ENCODE measurements at regions not wholly inside any gene's neighbourhood (a gene's known extent, or its start where the extent isn't known, plus 50 kb on each side); places are given as distances from the start of the nearest gene placed in this dataset.

DNA sequence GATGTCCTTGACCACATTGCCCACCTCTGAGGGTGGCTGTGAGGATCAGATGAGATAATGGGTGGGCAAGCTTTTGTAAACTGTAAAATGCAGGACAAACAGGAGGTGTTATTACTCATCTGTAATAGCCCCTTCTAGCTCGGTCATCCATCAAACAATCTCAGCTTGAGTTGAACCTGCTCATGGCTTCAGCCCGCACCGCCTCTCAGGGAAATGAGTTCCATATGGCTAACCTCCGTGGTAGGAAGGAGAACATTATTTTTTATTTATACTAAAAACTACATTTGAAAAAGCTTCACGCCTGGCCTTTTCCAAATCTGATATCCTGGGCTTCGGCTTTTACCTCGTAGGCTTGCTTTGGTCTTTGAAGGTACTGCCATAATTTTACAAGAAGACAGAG lies 116.2 kb upstream of the USP24 start:
- ATAC-seq (replicated peaks in 1 of 2) (no peak), DNase-seq (no peak)
- Mint-ChIP-seq H3K9me3 (no peaks in the 10 kb centered on the region), H3K27me3 (ENCODE audit: low read depth) (peaks cover 7% of the 10 kb centered on the region), H3K36me3 (ENCODE audit: insufficient read depth in 2 of 2) (no peaks in the 10 kb centered on the region), H3K4me3 (no peak overlapping the region), H3K4me1 (ENCODE audit: low read depth) (peaks cover 7% of the 10 kb centered on the region), H3K27ac (no peak overlapping the region)

DNA sequence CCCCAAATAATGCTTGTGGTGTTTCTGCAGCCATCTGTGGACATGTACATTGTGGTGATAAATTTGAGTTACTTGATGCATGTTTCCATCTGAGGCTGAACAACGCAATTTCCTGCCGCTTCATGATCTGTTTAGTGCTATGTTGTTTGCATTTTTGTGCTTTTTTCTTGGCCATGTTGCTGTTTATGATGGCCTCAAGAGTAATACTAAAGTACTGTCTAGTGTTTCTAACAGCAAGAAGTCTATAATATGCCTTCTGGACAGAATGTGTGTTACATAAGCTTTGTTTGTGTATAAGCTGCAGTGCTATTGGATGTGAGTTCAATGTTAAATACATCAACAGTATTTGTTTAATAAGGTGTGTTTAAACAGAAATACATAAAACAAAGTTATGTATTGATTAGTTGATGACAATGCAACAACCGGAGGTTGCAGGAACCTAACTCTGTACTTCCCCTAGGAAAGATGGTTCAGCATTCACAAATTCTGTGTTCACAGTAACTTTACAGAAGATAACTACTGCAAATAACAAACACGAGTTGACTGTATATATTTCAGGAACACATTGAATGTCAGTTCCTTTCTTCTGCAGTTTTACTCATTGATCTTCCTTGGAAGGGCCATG lies 114.8 kb upstream of the USP24 start:
- no peaks in the 10 kb centered on the region for H3K9me3 Mint-ChIP-seq
- no peak overlapping the region for H3K4me3 Mint-ChIP-seq
- peaks cover 7% of the 10 kb centered on the region for H3K4me1 Mint-ChIP-seq (ENCODE audit: low read depth)
- ATAC-seq (replicated peaks in 1 of 2) (no peak), DNase-seq (no peak)
- peaks cover 16% of the 10 kb centered on the region for H3K27me3 Mint-ChIP-seq (ENCODE audit: low read depth)
- no peaks in the 10 kb centered on the region for H3K36me3 Mint-ChIP-seq (ENCODE audit: insufficient read depth in 2 of 2)
- H3K27ac Mint-ChIP-seq, result no peak overlapping the region

DNA sequence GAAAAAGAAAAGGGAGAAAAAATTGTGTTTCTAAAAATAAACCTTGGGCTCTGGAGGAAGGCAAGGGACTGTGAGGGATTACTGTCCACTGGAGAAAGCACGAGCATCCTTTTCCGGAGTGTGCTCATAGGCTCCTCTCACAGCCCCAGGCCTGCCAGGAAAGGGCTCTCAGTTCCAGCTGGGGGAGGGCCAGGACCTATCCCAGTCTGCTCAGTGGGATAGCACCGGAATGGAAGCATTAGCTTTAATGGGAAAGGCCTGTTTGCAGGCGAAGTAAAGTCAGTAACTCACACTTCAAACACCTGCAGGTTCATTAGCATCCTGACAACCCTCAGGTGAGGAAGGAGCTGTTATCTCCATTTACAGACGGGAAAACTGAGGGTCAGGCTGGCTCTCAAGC lies 113.9 kb upstream of the USP24 start:
- H3K9me3 Mint-ChIP-seq, result no peaks in the 10 kb centered on the region
- H3K4me1 Mint-ChIP-seq (ENCODE audit: low read depth), result peaks cover 3% of the 10 kb centered on the region
- no peak for ATAC-seq (replicated peaks in 1 of 2)
- H3K27me3 Mint-ChIP-seq (ENCODE audit: low read depth), result peaks cover 16% of the 10 kb centered on the region
- no peak overlapping the region for H3K4me3 Mint-ChIP-seq
- no peak overlapping the region for H3K27ac Mint-ChIP-seq
- DNase-seq, result no peak
- no peaks in the 10 kb centered on the region for H3K36me3 Mint-ChIP-seq (ENCODE audit: insufficient read depth in 2 of 2)

DNA sequence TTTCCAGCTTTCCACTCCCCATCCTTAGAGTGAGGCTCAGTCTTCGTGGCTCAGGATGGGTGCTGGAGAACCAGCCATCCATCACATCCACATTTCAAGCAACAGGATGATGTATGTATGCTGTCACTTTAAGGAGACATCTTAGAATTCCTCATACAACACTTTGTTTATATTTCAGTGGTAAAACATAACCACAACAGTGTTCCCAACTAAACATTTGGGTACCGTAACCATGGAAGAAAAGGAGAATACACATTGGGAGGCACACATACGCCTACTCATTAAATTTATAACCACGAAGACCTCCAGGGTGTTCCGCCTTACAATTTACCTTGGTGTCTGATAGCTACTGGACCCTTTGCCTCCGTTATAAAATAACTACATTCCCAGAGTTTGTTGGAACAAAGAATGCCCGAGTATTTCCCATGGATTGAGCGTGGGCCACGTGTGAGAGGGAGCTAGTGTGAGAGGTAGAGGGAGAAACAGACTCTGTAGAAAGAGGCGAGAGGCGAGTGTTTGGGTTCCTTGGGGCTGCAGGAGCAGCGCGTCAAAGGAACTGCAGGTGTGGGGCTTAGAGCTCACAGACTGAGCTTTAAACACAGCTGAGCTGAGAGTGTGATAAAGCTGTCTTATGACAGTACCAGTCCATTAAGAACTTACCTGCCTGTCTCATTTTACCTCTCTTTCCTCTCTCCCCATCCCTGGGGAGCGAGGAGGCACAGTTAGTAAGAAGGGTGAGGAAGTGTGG lies 111.5 kb upstream of the USP24 start:
- no peaks in the 10 kb centered on the region for H3K4me1 Mint-ChIP-seq (ENCODE audit: low read depth)
- H3K9me3 Mint-ChIP-seq, result no peaks in the 10 kb centered on the region
- no peak for DNase-seq

DNA sequence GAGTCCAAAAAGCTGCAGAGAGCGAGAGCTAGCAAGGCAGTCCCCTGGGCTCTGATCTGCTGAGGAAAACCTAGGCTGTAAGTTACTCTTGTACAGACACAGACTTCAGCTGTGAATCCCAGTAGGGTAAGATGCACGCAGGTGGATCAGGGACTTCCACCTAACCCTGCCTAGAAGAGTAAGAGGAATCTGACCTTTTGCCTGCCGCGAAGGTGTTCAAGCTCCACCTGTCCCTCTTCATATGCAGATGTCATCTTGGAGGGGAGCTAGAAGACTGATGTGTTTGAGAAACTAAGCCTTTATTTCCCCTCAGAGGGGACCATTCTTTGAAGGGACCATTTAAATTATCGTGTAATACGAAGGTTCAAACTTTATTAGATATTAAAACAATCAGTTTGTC lies 108.6 kb upstream of the USP24 start:
- ATAC-seq (replicated peaks in 1 of 2) (no peak), DNase-seq (no peak)
- H3K27me3 Mint-ChIP-seq (ENCODE audit: low read depth), result peaks cover 16% of the 10 kb centered on the region
- H3K4me3 Mint-ChIP-seq, result no peak overlapping the region
- no peak overlapping the region for H3K27ac Mint-ChIP-seq
- H3K4me1 Mint-ChIP-seq (ENCODE audit: low read depth), result no peaks in the 10 kb centered on the region
- H3K36me3 Mint-ChIP-seq (ENCODE audit: insufficient read depth in 2 of 2), result no peaks in the 10 kb centered on the region
- no peaks in the 10 kb centered on the region for H3K9me3 Mint-ChIP-seq

More for the DNA sequence above, 111.5 kb upstream of the USP24 start:
- H3K27ac Mint-ChIP-seq, result no peak overlapping the region
- H3K36me3 Mint-ChIP-seq (ENCODE audit: insufficient read depth in 2 of 2), result no peaks in the 10 kb centered on the region
- peaks cover 16% of the 10 kb centered on the region for H3K27me3 Mint-ChIP-seq (ENCODE audit: low read depth)
- no peak overlapping the region for H3K4me3 Mint-ChIP-seq
- no peak for ATAC-seq (replicated peaks in 1 of 2)

GRCh38 chr1:55322842-55323241 lies 107.7 kb upstream of the USP24 start:
- no peak for ATAC-seq (replicated peaks in 1 of 2)

DNA sequence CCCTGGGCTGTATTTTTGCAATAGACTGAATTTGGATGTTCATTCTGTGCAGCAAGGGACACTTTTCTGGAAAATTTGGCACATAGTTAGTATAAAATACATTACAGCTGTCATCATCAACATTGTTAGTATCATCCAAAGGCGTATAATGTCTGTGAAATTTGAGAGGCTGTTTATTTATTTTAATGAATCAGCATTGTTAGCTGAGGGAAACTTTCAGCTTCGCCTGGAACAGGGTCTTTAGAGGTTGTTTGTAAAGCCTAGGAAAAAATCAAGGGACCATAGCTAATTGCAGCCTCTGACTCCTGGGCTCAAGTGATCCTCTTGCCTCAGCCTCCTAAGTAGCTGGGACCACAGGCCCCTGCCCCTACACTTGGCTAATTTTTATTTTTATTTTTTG lies 106.8 kb upstream of the USP24 start:
- no peak overlapping the region for H3K27ac Mint-ChIP-seq
- peaks cover 18% of the 10 kb centered on the region for H3K27me3 Mint-ChIP-seq (ENCODE audit: low read depth)
- DNase-seq (no peak), ATAC-seq (replicated peaks in 1 of 2) (no peak)
- H3K9me3 Mint-ChIP-seq, result no peaks in the 10 kb centered on the region
- H3K36me3 Mint-ChIP-seq (ENCODE audit: insufficient read depth in 2 of 2), result no peaks in the 10 kb centered on the region
- peaks cover 2% of the 10 kb centered on the region for H3K4me1 Mint-ChIP-seq (ENCODE audit: low read depth)
- H3K4me3 Mint-ChIP-seq, result no peak overlapping the region

More at GRCh38 chr1:55322842-55323241, 107.7 kb upstream of the USP24 start:
- no peaks in the 10 kb centered on the region for H3K4me1 Mint-ChIP-seq (ENCODE audit: low read depth)
- no peaks in the 10 kb centered on the region for H3K9me3 Mint-ChIP-seq
- DNase-seq, result no peak
- no peak overlapping the region for H3K27ac Mint-ChIP-seq
- peaks cover 16% of the 10 kb centered on the region for H3K27me3 Mint-ChIP-seq (ENCODE audit: low read depth)
- no peak overlapping the region for H3K4me3 Mint-ChIP-seq
- no peaks in the 10 kb centered on the region for H3K36me3 Mint-ChIP-seq (ENCODE audit: insufficient read depth in 2 of 2)

GRCh38 chr1:55320891-55321290 lies 105.7 kb upstream of the USP24 start:
- no peak for DNase-seq
- H3K4me1 Mint-ChIP-seq (ENCODE audit: low read depth), result peaks cover 3% of the 10 kb centered on the region
- H3K4me3 Mint-ChIP-seq, result no peak overlapping the region
- ATAC-seq (replicated peaks in 1 of 2), result no peak
- H3K27ac Mint-ChIP-seq, result no peak overlapping the region
- H3K27me3 Mint-ChIP-seq (ENCODE audit: low read depth), result peaks cover 13% of the 10 kb centered on the region
- H3K36me3 Mint-ChIP-seq (ENCODE audit: insufficient read depth in 2 of 2), result no peaks in the 10 kb centered on the region
- H3K9me3 Mint-ChIP-seq, result no peaks in the 10 kb centered on the region

GRCh38 chr1:55318116-55318817 lies 103.1 kb upstream of the USP24 start:
- H3K9me3 Mint-ChIP-seq, result no peaks in the 10 kb centered on the region
- H3K4me3 Mint-ChIP-seq, result no peak overlapping the region
- no peaks in the 10 kb centered on the region for H3K36me3 Mint-ChIP-seq (ENCODE audit: insufficient read depth in 2 of 2)
- peaks cover 3% of the 10 kb centered on the region for H3K4me1 Mint-ChIP-seq (ENCODE audit: low read depth)
- DNase-seq (no peak), ATAC-seq (replicated peaks in 1 of 2) (no peak)
- H3K27me3 Mint-ChIP-seq (ENCODE audit: low read depth), result peaks cover 6% of the 10 kb centered on the region
- H3K27ac Mint-ChIP-seq, result no peak overlapping the region

DNA sequence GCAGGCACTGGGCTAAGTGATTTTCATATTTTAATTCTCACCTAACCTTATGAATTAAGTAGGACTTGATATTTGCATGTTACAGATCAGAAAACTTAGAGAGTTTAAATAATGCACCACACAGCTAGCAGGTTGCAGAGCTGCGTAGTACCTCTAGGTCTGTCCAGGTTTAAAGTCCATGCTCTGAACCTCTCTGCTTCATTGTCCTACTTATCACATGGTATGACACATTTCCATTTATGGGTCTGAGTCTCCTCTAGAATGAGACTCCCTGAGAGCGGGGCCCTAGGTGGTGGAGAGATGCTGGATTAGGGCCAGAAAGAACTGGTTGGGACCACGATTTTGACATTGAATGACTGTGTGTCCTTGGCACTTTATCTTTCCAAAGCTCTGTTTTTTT lies 102.5 kb upstream of the USP24 start:
- Mint-ChIP-seq H3K4me3 (no peak overlapping the region), H3K27me3 (ENCODE audit: low read depth) (peaks cover 6% of the 10 kb centered on the region), H3K36me3 (ENCODE audit: insufficient read depth in 2 of 2) (no peaks in the 10 kb centered on the region), H3K9me3 (no peaks in the 10 kb centered on the region), H3K27ac (no peak overlapping the region), H3K4me1 (ENCODE audit: low read depth) (peaks cover 3% of the 10 kb centered on the region)
- no peak for DNase-seq
- no peak for ATAC-seq (replicated peaks in 1 of 2)

DNA sequence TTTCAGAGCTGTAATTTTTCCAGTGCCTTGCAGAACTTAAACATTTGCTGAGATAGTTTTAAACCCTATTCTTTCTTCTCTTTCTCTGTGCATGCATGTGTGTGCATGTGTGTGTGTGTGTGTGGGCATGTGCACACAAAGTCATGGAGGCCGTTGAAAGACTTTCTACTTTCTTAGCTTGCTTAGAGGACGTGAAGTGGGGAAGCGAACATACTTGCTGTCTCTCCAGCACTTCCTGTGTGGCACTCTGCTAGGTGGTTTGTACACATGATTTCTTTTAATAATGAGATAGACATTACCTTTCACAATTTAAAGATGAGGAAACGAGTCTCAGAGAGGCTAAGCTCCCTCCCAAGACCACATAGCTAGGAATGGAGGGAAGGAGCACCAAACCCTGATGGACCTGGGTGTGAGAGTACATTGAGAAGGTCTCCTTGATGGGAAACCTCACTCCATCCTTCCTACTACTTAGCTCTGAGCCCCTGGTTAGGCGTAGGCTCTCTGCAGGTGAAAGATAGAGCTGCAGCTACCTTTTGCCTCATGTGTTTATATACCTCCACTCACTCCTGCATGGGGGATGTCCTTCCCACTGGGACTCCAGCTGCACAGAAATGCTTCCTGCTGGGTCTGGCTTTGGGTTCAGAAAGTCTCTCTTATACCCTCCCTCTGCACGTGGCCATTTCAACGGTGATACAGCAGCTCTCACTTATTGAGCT lies 101.9 kb upstream of the USP24 start:
- peaks cover 6% of the 10 kb centered on the region for H3K27me3 Mint-ChIP-seq (ENCODE audit: low read depth)
- DNase-seq, result no peak
- peaks cover 3% of the 10 kb centered on the region for H3K4me1 Mint-ChIP-seq (ENCODE audit: low read depth)

DNA sequence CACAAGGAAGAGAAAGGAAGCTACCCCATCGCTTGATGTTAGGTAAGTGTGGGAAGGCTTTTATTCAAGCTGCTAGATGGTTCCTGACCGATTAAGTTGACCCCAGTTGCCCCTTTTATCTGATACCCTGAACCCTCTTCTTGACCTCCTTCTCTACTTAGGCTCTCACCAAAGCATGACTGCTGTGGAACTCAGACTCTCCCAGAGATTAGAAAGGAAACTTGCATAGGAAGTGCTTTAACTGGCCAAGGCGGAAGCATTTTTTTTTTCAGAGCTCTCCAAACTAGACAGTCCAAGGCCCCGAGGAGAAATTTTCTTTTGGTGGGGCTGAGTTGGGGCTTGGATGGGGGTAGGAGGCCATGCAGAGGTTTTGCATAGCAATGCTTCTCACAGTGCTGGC lies 101.3 kb upstream of the USP24 start:
- no peak for ATAC-seq (replicated peaks in 1 of 2)
- H3K4me3 Mint-ChIP-seq, result no peak overlapping the region
- peaks cover 5% of the 10 kb centered on the region for H3K4me1 Mint-ChIP-seq (ENCODE audit: low read depth)
- H3K36me3 Mint-ChIP-seq (ENCODE audit: insufficient read depth in 2 of 2), result no peaks in the 10 kb centered on the region
- H3K9me3 Mint-ChIP-seq, result no peaks in the 10 kb centered on the region
- H3K27ac Mint-ChIP-seq, result no peak overlapping the region
- H3K27me3 Mint-ChIP-seq (ENCODE audit: low read depth), result peaks cover 6% of the 10 kb centered on the region
- no peak for DNase-seq

More for the DNA sequence above, 101.9 kb upstream of the USP24 start:
- Mint-ChIP-seq H3K36me3 (ENCODE audit: insufficient read depth in 2 of 2) (no peaks in the 10 kb centered on the region), H3K27ac (no peak overlapping the region), H3K4me3 (no peak overlapping the region), H3K9me3 (no peaks in the 10 kb centered on the region)
- ATAC-seq (replicated peaks in 1 of 2), result no peak

- Mint-ChIP-seq H3K36me3 (ENCODE audit: insufficient read depth in 2 of 2) (no peaks in the 10 kb centered on the region), H3K4me1 (ENCODE audit: low read depth) (peaks cover 15% of the 10 kb centered on the region), H3K9me3 (no peaks in the 10 kb centered on the region), H3K27ac (no peak overlapping the region), H3K27me3 (ENCODE audit: low read depth) (peaks cover 6% of the 10 kb centered on the region), H3K4me3 (no peak overlapping the region)
- ATAC-seq (replicated peaks in 1 of 2) (no peak), DNase-seq (no peak)
Observed at GRCh38 chr1:55315552-55315951, 100.4 kb upstream of the USP24 start.

Data from activated T-cell treated with anti-CD3 and anti-CD28 coated beads, Interleukin-2, amount 50 U/mL, for 72 hours (primary cell).